ENCODE measurements at regions not wholly inside any gene's neighbourhood (a gene's known extent, or its start where the extent isn't known, plus 50 kb on each side); places are given as distances from the start of the nearest gene placed in this dataset.

DNA sequence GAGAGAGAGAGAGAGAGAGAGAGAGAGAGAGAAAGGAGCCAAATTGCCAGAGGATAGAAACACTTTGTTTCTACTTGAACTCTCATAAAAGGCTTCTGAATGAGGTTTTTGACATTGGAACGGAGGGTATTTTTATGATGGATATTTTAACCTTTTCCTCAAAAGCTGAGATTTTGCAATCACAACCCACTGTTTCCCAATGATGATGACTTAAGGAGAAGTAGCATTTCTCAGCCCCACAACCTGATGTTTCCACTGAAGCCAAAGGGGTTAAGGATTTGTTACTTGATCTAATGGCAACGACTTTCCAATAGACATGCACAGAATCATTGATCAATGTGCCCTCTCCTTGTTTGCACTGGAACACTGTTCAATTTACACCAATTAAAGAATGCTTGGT, 67.1 kb upstream of the POU3F3 start:
- H3K4me3 Mint-ChIP-seq, result no peak overlapping the region
- peaks cover 2% of the 10 kb centered on the region for H3K27me3 Mint-ChIP-seq
- H3K4me1 Mint-ChIP-seq, result no peaks in the 10 kb centered on the region
- peaks cover 0 to 2% (median 0%) of the 10 kb centered on the region in 3 donors for H3K9me3 Mint-ChIP-seq
- H3K27ac Mint-ChIP-seq, result no peak overlapping the region
- H3K36me3 Mint-ChIP-seq, result no peaks in the 10 kb centered on the region

- H3K4me3 Mint-ChIP-seq, result no peak overlapping the region
- H3K9me3 Mint-ChIP-seq, result peaks cover 0 to 2% (median 0%) of the 10 kb centered on the region in 3 donors
- no peaks in the 10 kb centered on the region for H3K36me3 Mint-ChIP-seq
- H3K4me1 Mint-ChIP-seq, result no peaks in the 10 kb centered on the region
- H3K27ac Mint-ChIP-seq, result no peak overlapping the region
- H3K27me3 Mint-ChIP-seq, result peaks cover 2% of the 10 kb centered on the region
These were observed 66.4 kb upstream of the POU3F3 start for GRCh38 chr2:104787298-104788065.

DNA sequence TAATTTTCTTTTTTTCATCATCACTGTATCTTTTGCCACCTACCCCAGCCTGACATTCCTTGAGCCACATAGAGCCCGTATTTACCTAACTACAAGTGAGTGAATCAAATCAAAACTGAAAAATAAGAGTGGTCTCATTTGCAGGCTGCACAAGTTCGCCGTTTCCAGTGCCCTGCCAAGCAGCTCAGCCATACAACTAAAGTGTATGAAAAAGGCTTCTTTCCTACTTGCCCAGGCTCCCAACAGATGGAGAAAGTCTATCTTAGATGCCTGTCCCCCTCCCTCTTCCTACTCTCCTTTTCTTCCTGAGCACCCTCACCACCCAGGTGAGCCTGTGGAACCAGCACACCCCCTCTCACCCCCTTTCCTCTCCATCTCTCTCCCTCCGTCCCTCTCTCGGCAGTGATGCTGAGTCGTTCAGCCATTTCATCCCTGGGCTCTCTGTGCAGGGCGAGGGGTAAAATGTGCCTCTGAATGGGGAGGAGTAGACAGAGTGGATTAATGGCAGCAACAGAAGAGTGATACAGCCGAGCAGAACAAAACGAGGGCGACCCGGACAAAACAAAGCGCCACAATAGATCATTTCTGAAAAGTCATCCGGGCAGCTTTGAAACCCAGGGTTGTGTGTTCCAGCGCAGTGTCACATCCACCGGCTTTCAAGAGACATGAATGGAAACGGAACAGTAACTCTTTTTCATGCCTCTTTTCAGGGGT, 65.0 kb upstream of the POU3F3 start:
- H3K36me3 Mint-ChIP-seq, result no peaks in the 10 kb centered on the region
- H3K27me3 Mint-ChIP-seq, result peaks cover under 1% of the 10 kb centered on the region
- H3K4me1 Mint-ChIP-seq, result no peaks in the 10 kb centered on the region
- no peak overlapping the region for H3K27ac Mint-ChIP-seq
- H3K4me3 Mint-ChIP-seq, result no peak overlapping the region
- H3K9me3 Mint-ChIP-seq, result peaks cover 0 to 2% (median under 1%) of the 10 kb centered on the region in 3 donors

GRCh38 chr2:104790100-104790811, 63.7 kb upstream of the POU3F3 start:
- Mint-ChIP-seq H3K36me3 (no peaks in the 10 kb centered on the region), H3K4me3 (no peak overlapping the region), H3K4me1 (no peaks in the 10 kb centered on the region), H3K27ac (no peak overlapping the region), H3K27me3 (no peaks in the 10 kb centered on the region), H3K9me3 (peaks cover 0 to 2% (median 2%) of the 10 kb centered on the region in 3 donors)

DNA sequence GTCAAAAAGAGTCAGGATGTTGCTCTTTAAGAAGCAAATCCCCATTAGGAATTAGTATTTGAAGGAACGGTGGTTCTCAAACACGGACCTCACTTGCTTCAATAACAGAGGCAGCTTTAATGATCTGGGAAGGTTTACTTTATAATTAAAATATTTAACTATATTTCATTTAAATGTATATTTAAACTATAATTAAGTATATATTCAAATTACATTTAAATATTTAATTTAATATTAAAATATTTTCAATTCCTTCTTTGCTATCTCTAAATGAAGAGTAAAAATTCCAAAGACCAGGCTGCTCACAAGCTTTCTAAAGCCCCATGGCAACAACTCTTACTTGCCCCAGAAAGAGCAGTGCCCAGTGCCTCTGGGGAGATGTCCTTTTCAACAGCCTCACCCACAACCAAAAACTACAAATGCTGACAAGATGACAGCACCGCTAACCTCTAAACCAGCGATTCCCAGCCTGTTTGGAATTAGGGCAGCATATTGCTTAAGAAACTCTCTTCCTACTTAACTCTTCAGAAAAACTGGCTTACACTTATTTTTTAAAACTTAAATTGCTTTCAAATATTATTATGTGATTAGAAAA, 62.9 kb upstream of the POU3F3 start:
- Mint-ChIP-seq H3K36me3 (no peaks in the 10 kb centered on the region), H3K4me3 (no peak overlapping the region), H3K27ac (peak overlapping the region in 1 of 3 donors; percentile 14), H3K4me1 (no peaks in the 10 kb centered on the region), H3K27me3 (no peaks in the 10 kb centered on the region), H3K9me3 (peaks cover 0 to 2% (median 2%) of the 10 kb centered on the region in 3 donors)

DNA sequence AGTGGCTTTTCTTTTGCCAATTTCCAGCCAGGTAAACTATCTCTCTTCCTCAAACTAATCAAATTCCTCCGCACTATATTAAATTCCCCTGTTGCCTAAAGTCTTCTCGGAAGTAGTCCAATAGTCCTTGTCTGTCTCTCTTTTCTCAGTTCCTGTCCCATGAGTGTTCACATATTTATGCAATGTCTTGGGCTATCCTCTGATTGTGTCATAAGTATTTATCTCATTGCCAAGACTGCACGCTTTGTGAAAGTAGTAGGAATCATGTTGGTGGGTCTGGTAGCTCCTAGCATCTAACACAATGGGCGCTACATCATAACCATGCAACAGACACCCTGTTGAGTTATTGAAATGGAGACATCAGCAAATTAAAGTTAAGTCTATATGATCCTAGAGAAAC, 59.9 kb upstream of the POU3F3 start:
- no peak overlapping the region for H3K4me3 Mint-ChIP-seq
- peaks cover 4% of the 10 kb centered on the region for H3K36me3 Mint-ChIP-seq
- H3K4me1 Mint-ChIP-seq, result no peaks in the 10 kb centered on the region
- H3K27me3 Mint-ChIP-seq, result no peaks in the 10 kb centered on the region
- H3K9me3 Mint-ChIP-seq, result peaks cover 0 to 2% (median 2%) of the 10 kb centered on the region in 3 donors
- H3K27ac Mint-ChIP-seq, result no peak overlapping the region

GRCh38 chr2:104794441-104794840, 59.5 kb upstream of the POU3F3 start:
- Mint-ChIP-seq H3K4me3 (no peak overlapping the region), H3K27me3 (no peaks in the 10 kb centered on the region), H3K9me3 (peaks cover 0 to 2% (median 2%) of the 10 kb centered on the region in 3 donors), H3K4me1 (no peaks in the 10 kb centered on the region), H3K27ac (no peak overlapping the region), H3K36me3 (peaks cover 4% of the 10 kb centered on the region)

All from IgD-negative memory B cell (primary cell).